GM12878 (cell line): ENCODE measurements at regions not wholly inside any gene's neighbourhood (a gene's known extent, or its start where the extent isn't known, plus 50 kb on each side); places are given as distances from the start of the nearest gene placed in this dataset.

Experiments
- ATAC-seq: fragments of 200-7000 bp; cut with Tn5 transposase; 3 replicates; pipeline ENCODE4 v1.9.1; 2020; ENCODE audit warnings: mild to moderate bottlenecking, moderate library complexity
- BruUV-seq: library from RNA; stranded (reverse); fragments of 400-500 nt; replicated peaks from 2 replicates; lab custom pipeline; 2021; lab: Mats Ljungman, UMichigan
- CTCF ChIA-PET: fragments of 300-600 bp; sonication (Branson Sonifier 250); formaldehyde crosslinking; extraction: SDS; loops from one replicate; lab custom pipeline; 2021; ENCODE audit warnings: inconsistent platforms; lab: Yijun Ruan, JAX
- POLR2A ChIA-PET: fragments of 350-600 bp; formaldehyde crosslinking; extraction: SDS; loops from one replicate; lab custom pipeline; 2021; ENCODE audit warnings: inconsistent platforms; lab: Charles Lee
- RAD21 ChIA-PET: fragments of 300-600 bp; sonication (Branson Sonifier 250); formaldehyde crosslinking; loops from one replicate; lab custom pipeline; 2023; ENCODE audit warnings: antibody characterized with exemption; ENCODE audit not compliant: unreplicated experiment; lab: Charles Lee
- SMC1A ChIA-PET: fragments of 300-600 bp; sonication (Branson Sonifier 250); formaldehyde crosslinking; loops from one replicate; lab custom pipeline; 2023; ENCODE audit not compliant: unreplicated experiment, uncharacterized antibody; lab: Charles Lee
- DNase-seq: peaks from one replicate; pipeline ENCODE4 v3.0.0-alpha.2; 2011; ENCODE audit warnings: low read depth, low spot score
- FAIRE-seq: peaks from 3 replicates; lab custom pipeline; 2011; peaks lifted over from hg19 to GRCh38; lab: Jason Lieb, UNC
- H2AFZ ChIP-seq: 2 replicates; pipeline ENCODE4 v1.6.0; 2011; ENCODE audit warnings: low read depth, low read length, control low read depth; ENCODE audit not compliant: control insufficient read depth
- H3K27ac ChIP-seq: 2 replicates; pipeline ENCODE4 v1.5.1; 2011; ENCODE audit warnings: control low read depth; ENCODE audit not compliant: control insufficient read depth, insufficient read depth
- H3K27me3 ChIP-seq, 2 experiments: replicated peaks in 1 of 2; 2 replicates each; pipeline versions ENCODE4 v1.6.0 to v1.6.1; 2011; ENCODE audit warnings: low read length in 1 of 2; ENCODE audit not compliant: control insufficient read depth in 2 of 2, insufficient read depth in 2 of 2
- H3K36me3 ChIP-seq, 2 experiments: 2 replicates each; pipeline ENCODE4 v1.5.1; 2011; ENCODE audit warnings: low read length in 1 of 2; ENCODE audit not compliant: control insufficient read depth in 2 of 2, insufficient read depth in 2 of 2
- H3K4me1 ChIP-seq: 2 replicates; pipeline ENCODE4 v1.6.1; 2011; ENCODE audit warnings: mild to moderate bottlenecking, low read length, moderate library complexity, mixed read lengths; ENCODE audit not compliant: control insufficient read depth, insufficient read depth
- H3K4me2 ChIP-seq: 2 replicates; pipeline ENCODE4 v1.6.0; 2011; ENCODE audit warnings: control low read depth; ENCODE audit not compliant: control insufficient read depth, insufficient read depth
- H3K4me3 ChIP-seq: fragments of 200-600 bp; sonication (generic); 2 replicates; pipeline ENCODE4 v1.5.1; 2016
- H3K79me2 ChIP-seq: 2 replicates; pipeline ENCODE4 v1.6.0; 2011; ENCODE audit warnings: low read length; ENCODE audit not compliant: control insufficient read depth, insufficient read depth
- H3K9ac ChIP-seq: 2 replicates; pipeline ENCODE4 v1.8.0; 2011; ENCODE audit warnings: low read length, control low read depth, mixed read lengths; ENCODE audit not compliant: control insufficient read depth, insufficient read depth
- H3K9me3 ChIP-seq: replicated peaks from 3 replicates; pipeline ENCODE4 v1.5.1; 2011; ENCODE audit warnings: mild to moderate bottlenecking, low read length; ENCODE audit not compliant: control insufficient read depth, insufficient read depth
- H4K20me1 ChIP-seq: 2 replicates; pipeline ENCODE4 v1.6.0; 2011; ENCODE audit not compliant: control insufficient read depth, insufficient read depth
- BMI1 ChIP-seq: fragments of 450-650 bp; IDR thresholded peaks from 2 replicates; pipeline ENCODE4 v1.6.1; 2016; ENCODE audit warnings: mild to moderate bottlenecking, moderate library complexity, borderline replicate concordance
- IKZF1 ChIP-seq: fragments of 450-650 bp; conservative IDR thresholded peaks from 2 replicates; pipeline ENCODE4 v1.6.1; 2017; ENCODE audit warnings: antibody characterized with exemption, mild to moderate bottlenecking
- MEF2A ChIP-seq: IDR thresholded peaks from 2 replicates; pipeline ENCODE4 v1.6.1; 2011; ENCODE audit warnings: low read depth, mild to moderate bottlenecking, low read length, moderate library complexity; ENCODE audit not compliant: insufficient read depth
- MTA3 ChIP-seq: IDR thresholded peaks from 2 replicates; pipeline ENCODE4 v1.6.1; 2012; ENCODE audit warnings: low read length, inconsistent platforms, borderline replicate concordance
- MYB ChIP-seq: fragments of 150-350 bp; IDR thresholded peaks from 2 replicates; pipeline ENCODE4 v1.6.1; 2014; ENCODE audit warnings: mild to moderate bottlenecking, low read depth, low read length, borderline replicate concordance
- PAX5 ChIP-seq: IDR thresholded peaks from 2 replicates; pipeline ENCODE4 v1.6.1; 2011; ENCODE audit warnings: low read depth, low read length, borderline replicate concordance
- PML ChIP-seq: IDR thresholded peaks from 2 replicates; pipeline ENCODE4 v1.6.1; 2012; ENCODE audit warnings: low read length, inconsistent platforms
- RB1 ChIP-seq: fragments of 450-650 bp; formaldehyde crosslinking; IDR thresholded peaks from 2 replicates; pipeline ENCODE4 v1.6.1; 2017; ENCODE audit warnings: mild to moderate bottlenecking, borderline replicate concordance
- SREBF1 ChIP-seq: IDR thresholded peaks from 2 replicates; pipeline ENCODE4 v1.6.1; 2012; ENCODE audit warnings: mild to moderate bottlenecking, low read length
- SUZ12 ChIP-seq: fragments of 200-600 bp; sonication (generic); IDR thresholded peaks from one replicate; pipeline ENCODE4 v1.6.1; 2018; ENCODE audit warnings: antibody characterized with exemption, mild to moderate bottlenecking; ENCODE audit not compliant: unreplicated experiment
- TBL1XR1 ChIP-seq: IDR thresholded peaks from 2 replicates; pipeline ENCODE4 v1.6.1; 2012; ENCODE audit warnings: low read depth, low read length, improper control_type of control experiment
- ZNF217 ChIP-seq: fragments of 450-650 bp; IDR thresholded peaks from 2 replicates; pipeline ENCODE4 v1.6.1; 2017; ENCODE audit warnings: antibody characterized with exemption, mild to moderate bottlenecking
- WGBS: methylation state at CpG from one replicate; pipeline ENCODE4 v1.1.6; 2016; ENCODE audit warnings: low lambda C conversion rate; ENCODE audit not compliant: insufficient replicate concordance, insufficient coverage; ENCODE audit errors: missing lambda C conversion rate; 5-methylcytosine and 5-hydroxymethylcytosine counted together
- in situ Hi-C: fragments of 300-500 bp; cut with MboI; formaldehyde crosslinking; loops from 9 replicates; pipeline ENCODE4 v1.14.3; 2018; ENCODE audit warnings: mixed read lengths
- intact Hi-C: fragments of 100-400 bp; cut with micrococcal nuclease; formaldehyde crosslinking; loops from one replicate; pipeline ENCODE4 v1.14.2; 2022; ENCODE audit not compliant: unreplicated experiment
- TF ChIP-seq, protein P1 (sequence below): IDR thresholded peaks from 2 replicates; pipeline ENCODE4 v1.6.1; 2011; ENCODE audit warnings: low read depth, low read length, improper control_type of control experiment, borderline replicate concordance
- TF ChIP-seq, protein P2 (sequence below): fragments of 450-650 bp; IDR thresholded peaks from 2 replicates; pipeline ENCODE4 v1.6.1; 2014; ENCODE audit warnings: mild to moderate bottlenecking

DNA sequence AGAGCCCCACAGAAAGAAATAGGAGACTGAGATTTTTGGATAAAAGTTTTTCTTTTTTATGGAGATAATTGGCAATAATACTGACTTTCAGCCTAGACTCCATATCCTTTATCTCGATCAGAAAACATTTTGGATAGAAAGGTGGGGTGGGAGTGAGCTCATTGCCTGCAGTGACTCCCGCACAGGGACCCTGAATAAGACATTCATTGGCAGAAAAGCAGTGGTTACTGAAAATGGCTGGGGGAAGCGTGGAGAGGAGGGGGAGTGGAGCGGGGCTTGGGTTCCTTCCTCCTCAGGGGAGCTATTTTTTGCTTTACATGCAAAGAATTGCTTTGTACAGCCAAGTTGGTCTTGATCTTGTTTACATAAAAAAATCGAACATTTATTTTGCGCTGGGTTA lies 90.4 kb upstream of the BMPER start:
- no peaks in the 10 kb centered on the region for H3K27me3 ChIP-seq
- ChIA-PET CTCF (no interaction called here), SMC1A (no interaction called here), RAD21 (no interaction called here), POLR2A (no interaction called here)
- no TSS peak for BruUV-seq
- H3K79me2 ChIP-seq: no peaks in the 10 kb centered on the region
- intact Hi-C loops: no loop called here
- no peak overlapping the region for H3K4me3 ChIP-seq
- H3K27ac ChIP-seq: no peak overlapping the region
- no peak overlapping the region for H2AFZ ChIP-seq
- in situ Hi-C loops: no loop called here
- no peaks in the 10 kb centered on the region for H3K36me3 ChIP-seq
- TF ChIP-seq, protein P1, sequence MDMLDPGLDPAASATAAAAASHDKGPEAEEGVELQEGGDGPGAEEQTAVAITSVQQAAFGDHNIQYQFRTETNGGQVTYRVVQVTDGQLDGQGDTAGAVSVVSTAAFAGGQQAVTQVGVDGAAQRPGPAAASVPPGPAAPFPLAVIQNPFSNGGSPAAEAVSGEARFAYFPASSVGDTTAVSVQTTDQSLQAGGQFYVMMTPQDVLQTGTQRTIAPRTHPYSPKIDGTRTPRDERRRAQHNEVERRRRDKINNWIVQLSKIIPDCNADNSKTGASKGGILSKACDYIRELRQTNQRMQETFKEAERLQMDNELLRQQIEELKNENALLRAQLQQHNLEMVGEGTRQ: no peak
- no peaks in the 10 kb centered on the region for H3K9me3 ChIP-seq
- H4K20me1 ChIP-seq: no peaks in the 10 kb centered on the region
- no peak overlapping the region for H3K4me2 ChIP-seq
- 9% methylated on average over 6 of the region's 6 CpGs for WGBS
- no peak for FAIRE-seq
- no peak for DNase-seq
- ATAC-seq: no peak
- H3K4me1 ChIP-seq: no peaks in the 10 kb centered on the region
- H3K9ac ChIP-seq: no peak overlapping the region

DNA sequence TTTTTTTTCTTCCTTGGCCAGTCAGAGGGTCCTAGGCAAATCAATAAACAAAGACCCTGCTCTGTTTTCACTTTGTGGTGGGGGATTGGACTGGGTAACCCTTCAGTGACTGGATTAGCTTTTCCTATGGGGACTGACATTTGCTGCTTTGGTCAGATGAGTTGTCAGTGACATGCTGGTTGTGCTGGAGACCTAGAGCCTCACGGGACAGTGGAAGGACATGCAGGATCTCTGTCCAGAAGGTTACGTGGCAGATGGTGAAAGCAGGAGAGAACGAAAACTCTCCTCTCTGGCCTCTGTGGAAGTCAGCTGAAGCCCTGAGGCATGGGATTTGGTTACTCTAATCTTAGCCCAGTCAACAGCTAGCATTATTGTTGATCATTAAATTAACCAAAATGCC lies 90.0 kb upstream of the BMPER start:
- intact Hi-C loops: no loop called here
- Histone ChIP-seq H4K20me1 (no peaks in the 10 kb centered on the region), H3K79me2 (no peaks in the 10 kb centered on the region), H3K4me3 (no peak overlapping the region), H2AFZ (no peak overlapping the region), H3K36me3 (no peaks in the 10 kb centered on the region), H3K27ac (no peak overlapping the region)
- ChIA-PET RAD21 (no interaction called here), CTCF (no interaction called here)
- BruUV-seq: no TSS peak
- ATAC-seq: no peak
- WGBS: 50% methylated on average over 3 of the region's 3 CpGs
- TF ChIP-seq BMI1: no peak
- TF ChIP-seq, protein P2, sequence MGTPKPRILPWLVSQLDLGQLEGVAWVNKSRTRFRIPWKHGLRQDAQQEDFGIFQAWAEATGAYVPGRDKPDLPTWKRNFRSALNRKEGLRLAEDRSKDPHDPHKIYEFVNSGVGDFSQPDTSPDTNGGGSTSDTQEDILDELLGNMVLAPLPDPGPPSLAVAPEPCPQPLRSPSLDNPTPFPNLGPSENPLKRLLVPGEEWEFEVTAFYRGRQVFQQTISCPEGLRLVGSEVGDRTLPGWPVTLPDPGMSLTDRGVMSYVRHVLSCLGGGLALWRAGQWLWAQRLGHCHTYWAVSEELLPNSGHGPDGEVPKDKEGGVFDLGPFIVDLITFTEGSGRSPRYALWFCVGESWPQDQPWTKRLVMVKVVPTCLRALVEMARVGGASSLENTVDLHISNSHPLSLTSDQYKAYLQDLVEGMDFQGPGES: no peak
- no peak for TF ChIP-seq PAX5
- no peak for TF ChIP-seq ZNF217
- TF ChIP-seq MEF2A: no peak
- TF ChIP-seq IKZF1: no peak
- TF ChIP-seq TBL1XR1: no peak
- no peak for TF ChIP-seq SREBF1
- no peak for TF ChIP-seq SUZ12
- TF ChIP-seq MYB: no peak
- TF ChIP-seq PML: no peak
- TF ChIP-seq RB1: no peak
- no peak for TF ChIP-seq MTA3
- TF ChIP-seq, all 136 proteins: peak for 0
- DNase-seq (no peak), FAIRE-seq (no peak)
- Histone ChIP-seq H3K9me3 (no peaks in the 10 kb centered on the region), H3K4me1 (no peaks in the 10 kb centered on the region), H3K4me2 (no peak overlapping the region), H3K27me3 (no peaks in the 10 kb centered on the region), H3K9ac (no peak overlapping the region)
- ChIA-PET SMC1A (no interaction called here), POLR2A (no interaction called here)
- in situ Hi-C loops: no loop called here
